ENCODE measurements at regions not wholly inside any gene's neighbourhood (a gene's known extent, or its start where the extent isn't known, plus 50 kb on each side); places are given as distances from the start of the nearest gene placed in this dataset.

DNA sequence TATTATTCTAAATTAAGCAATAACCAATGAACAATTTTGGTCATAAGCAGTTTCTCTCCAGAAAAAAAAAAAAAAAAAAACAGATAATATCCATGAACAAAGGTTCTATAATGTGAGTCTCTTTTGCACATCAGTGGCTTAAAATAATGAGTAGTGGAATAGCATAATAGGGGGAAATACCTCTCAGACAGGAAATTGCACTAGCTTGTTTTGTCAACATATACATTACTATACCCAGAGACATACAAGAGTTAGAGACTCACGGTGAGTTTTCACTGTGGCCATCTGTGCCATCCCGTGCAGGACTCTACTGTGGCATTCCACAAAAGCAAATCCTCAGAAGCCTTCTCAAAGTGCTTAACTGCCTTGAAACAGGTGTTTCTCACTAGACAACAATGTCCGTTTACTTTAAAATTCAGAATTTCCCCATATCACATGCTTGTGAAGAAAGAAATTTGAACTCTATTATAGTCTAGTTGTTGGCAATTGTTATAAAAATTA is 697.9 kb downstream of the USP25 start:
- TF ChIP-seq, protein P1, sequence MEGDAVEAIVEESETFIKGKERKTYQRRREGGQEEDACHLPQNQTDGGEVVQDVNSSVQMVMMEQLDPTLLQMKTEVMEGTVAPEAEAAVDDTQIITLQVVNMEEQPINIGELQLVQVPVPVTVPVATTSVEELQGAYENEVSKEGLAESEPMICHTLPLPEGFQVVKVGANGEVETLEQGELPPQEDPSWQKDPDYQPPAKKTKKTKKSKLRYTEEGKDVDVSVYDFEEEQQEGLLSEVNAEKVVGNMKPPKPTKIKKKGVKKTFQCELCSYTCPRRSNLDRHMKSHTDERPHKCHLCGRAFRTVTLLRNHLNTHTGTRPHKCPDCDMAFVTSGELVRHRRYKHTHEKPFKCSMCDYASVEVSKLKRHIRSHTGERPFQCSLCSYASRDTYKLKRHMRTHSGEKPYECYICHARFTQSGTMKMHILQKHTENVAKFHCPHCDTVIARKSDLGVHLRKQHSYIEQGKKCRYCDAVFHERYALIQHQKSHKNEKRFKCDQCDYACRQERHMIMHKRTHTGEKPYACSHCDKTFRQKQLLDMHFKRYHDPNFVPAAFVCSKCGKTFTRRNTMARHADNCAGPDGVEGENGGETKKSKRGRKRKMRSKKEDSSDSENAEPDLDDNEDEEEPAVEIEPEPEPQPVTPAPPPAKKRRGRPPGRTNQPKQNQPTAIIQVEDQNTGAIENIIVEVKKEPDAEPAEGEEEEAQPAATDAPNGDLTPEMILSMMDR (IDR thresholded peaks at IDR 0.05; ENCODE audit: unreplicated experiment): no peak
- no peaks in the 10 kb centered on the region for H3K27me3 Mint-ChIP-seq (ENCODE audit: unreplicated experiment)
- DNase-seq: no peak
- intact Hi-C loops (cut with micrococcal nuclease; ENCODE audit: unreplicated experiment): no loop called here
- no TSS peak for BruUV-seq (replicated peaks)
- no peak overlapping the region for H3K27ac Mint-ChIP-seq (ENCODE audit: unreplicated experiment)
- no peaks in the 10 kb centered on the region for H3K9me3 Mint-ChIP-seq (ENCODE audit: low read depth, unreplicated experiment)
- no peaks in the 10 kb centered on the region for H3K4me1 Mint-ChIP-seq (ENCODE audit: low read depth, unreplicated experiment)
- H3K36me3 Mint-ChIP-seq (ENCODE audit: insufficient read depth, unreplicated experiment): no peaks in the 10 kb centered on the region
- H3K4me3 Mint-ChIP-seq (ENCODE audit: low read depth, unreplicated experiment): no peak overlapping the region
- CTCF ChIA-PET: no interaction called here

DNA sequence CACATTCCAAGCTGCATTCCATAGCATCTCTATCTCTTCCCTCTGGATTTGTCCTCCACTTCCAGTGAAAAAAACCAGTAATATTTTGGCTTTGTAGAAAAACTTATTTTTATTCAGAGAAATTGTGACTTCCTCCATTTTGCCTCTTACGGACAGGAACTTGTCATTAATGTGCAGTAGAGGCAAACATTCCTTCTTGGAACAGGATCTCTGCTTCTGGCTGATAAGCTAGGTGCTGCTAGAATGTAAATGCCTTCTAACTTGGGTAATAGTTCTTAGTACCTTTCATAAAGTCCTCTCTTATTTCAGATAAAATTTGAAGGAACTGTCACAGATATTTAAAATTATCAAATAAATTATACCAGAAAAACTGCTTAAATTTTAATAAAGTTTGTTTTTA is 707.8 kb downstream of the USP25 start:
- no TSS peak for BruUV-seq (replicated peaks)
- Mint-ChIP-seq H3K4me1 (ENCODE audit: low read depth, unreplicated experiment) (peaks cover 16% of the 10 kb centered on the region), H3K4me3 (ENCODE audit: low read depth, unreplicated experiment) (no peak overlapping the region), H3K9me3 (ENCODE audit: low read depth, unreplicated experiment) (no peaks in the 10 kb centered on the region), H3K27ac (ENCODE audit: unreplicated experiment) (no peak overlapping the region), H3K36me3 (ENCODE audit: insufficient read depth, unreplicated experiment) (no peaks in the 10 kb centered on the region), H3K27me3 (ENCODE audit: unreplicated experiment) (no peaks in the 10 kb centered on the region)
- TF ChIP-seq, protein P1 (IDR thresholded peaks at IDR 0.05; ENCODE audit: unreplicated experiment): no peak
- CTCF ChIA-PET: no interaction called here
- no peak for DNase-seq
- intact Hi-C loops (cut with micrococcal nuclease; ENCODE audit: unreplicated experiment): no loop called here

DNA sequence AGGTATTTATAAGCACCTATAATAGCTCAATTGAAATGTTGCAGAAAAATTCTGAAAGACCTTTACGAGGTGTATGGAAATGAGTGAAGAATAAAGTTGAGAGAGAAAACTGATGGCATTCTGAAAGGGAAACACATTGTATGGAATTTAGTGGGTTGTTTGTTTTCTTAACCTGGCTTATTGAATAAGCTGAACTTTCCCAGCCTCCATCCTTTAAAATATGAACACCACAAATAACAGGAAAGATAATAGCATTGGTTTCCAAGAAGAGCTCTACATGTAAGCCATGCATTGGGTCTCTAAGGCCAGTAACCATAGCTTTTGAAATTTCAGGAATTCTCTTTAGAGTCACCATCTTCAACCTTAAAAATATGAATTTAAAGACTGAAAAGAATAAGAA is 709.0 kb downstream of the USP25 start:
- Mint-ChIP-seq H3K4me3 (ENCODE audit: low read depth, unreplicated experiment) (no peak overlapping the region), H3K4me1 (ENCODE audit: low read depth, unreplicated experiment) (peaks cover 16% of the 10 kb centered on the region), H3K27me3 (ENCODE audit: unreplicated experiment) (no peaks in the 10 kb centered on the region), H3K36me3 (ENCODE audit: insufficient read depth, unreplicated experiment) (no peaks in the 10 kb centered on the region), H3K9me3 (ENCODE audit: low read depth, unreplicated experiment) (no peaks in the 10 kb centered on the region), H3K27ac (ENCODE audit: unreplicated experiment) (no peak overlapping the region)
- BruUV-seq (replicated peaks): no TSS peak
- no peak for DNase-seq
- TF ChIP-seq, protein P1 (IDR thresholded peaks at IDR 0.05; ENCODE audit: unreplicated experiment): no peak
- intact Hi-C loops (cut with micrococcal nuclease; ENCODE audit: unreplicated experiment): no loop called here
- CTCF ChIA-PET: no interaction called here

DNA sequence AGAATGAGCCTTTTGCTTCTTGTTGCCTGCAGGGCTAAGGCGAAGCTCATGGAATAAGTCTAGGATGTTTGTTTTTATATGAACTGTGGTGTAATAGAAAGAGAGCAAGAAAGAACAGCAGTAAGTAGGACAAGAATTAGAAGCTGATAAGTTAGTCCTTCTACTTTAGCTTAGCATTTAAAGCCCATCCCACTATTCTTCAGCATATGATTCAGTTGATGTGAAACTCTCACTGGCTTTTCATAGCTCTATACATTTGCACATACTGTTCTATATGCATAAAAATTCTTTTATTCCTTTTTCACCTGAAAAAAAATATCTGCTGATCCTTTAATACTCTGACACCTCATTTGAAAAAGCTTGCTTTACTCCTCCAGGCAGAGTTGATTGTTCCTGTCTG is 712.0 kb downstream of the USP25 start:
- CTCF ChIA-PET: no interaction called here
- no peaks in the 10 kb centered on the region for H3K9me3 Mint-ChIP-seq (ENCODE audit: low read depth, unreplicated experiment)
- intact Hi-C loops (cut with micrococcal nuclease; ENCODE audit: unreplicated experiment): no loop called here
- no peaks in the 10 kb centered on the region for H3K27me3 Mint-ChIP-seq (ENCODE audit: unreplicated experiment)
- H3K4me3 Mint-ChIP-seq (ENCODE audit: low read depth, unreplicated experiment): no peak overlapping the region
- TF ChIP-seq, protein P1 (IDR thresholded peaks at IDR 0.05; ENCODE audit: unreplicated experiment): no peak
- no peaks in the 10 kb centered on the region for H3K36me3 Mint-ChIP-seq (ENCODE audit: insufficient read depth, unreplicated experiment)
- BruUV-seq (replicated peaks): no TSS peak
- DNase-seq: no peak
- H3K27ac Mint-ChIP-seq (ENCODE audit: unreplicated experiment): no peak overlapping the region
- no peaks in the 10 kb centered on the region for H3K4me1 Mint-ChIP-seq (ENCODE audit: low read depth, unreplicated experiment)
